SKM-1 (cell line): ENCODE measurements at regions not wholly inside any gene's neighbourhood (a gene's known extent, or its start where the extent isn't known, plus 50 kb on each side); places are given as distances from the start of the nearest gene placed in this dataset.

Experiments
- DNase-seq: peaks from one replicate; lab custom pipeline; 2025; ENCODE audit not compliant: unreplicated experiment; lab: John Stamatoyannopoulos, UW

GRCh38 chr5:155285706-155286105, 272.2 kb downstream of the KIF4B start:
- DNase-seq: no peak

- DNase-seq: no peak
Observed at GRCh38 chr5:155290937-155291336, 277.4 kb downstream of the KIF4B start.

GRCh38 chr5:155293605-155294178, 280.1 kb downstream of the KIF4B start:
- DNase-seq: no peak

- DNase-seq: no peak
Observed at GRCh38 chr5:155295111-155295510, 281.6 kb downstream of the KIF4B start.

- DNase-seq: no peak
Observed at GRCh38 chr5:155299386-155300005, 285.9 kb downstream of the KIF4B start.

GRCh38 chr5:155303120-155303519, 289.6 kb downstream of the KIF4B start:
- DNase-seq: peak; percentile 59

- no peak for DNase-seq
Observed at GRCh38 chr5:155307229-155307628, 293.7 kb downstream of the KIF4B start.

GRCh38 chr5:155308289-155308688, 294.7 kb downstream of the KIF4B start:
- DNase-seq: no peak

GRCh38 chr5:155309021-155309746, 295.6 kb downstream of the KIF4B start:
- DNase-seq: no peak

- no peak for DNase-seq
Observed at GRCh38 chr5:155311721-155312120, 298.2 kb downstream of the KIF4B start.

GRCh38 chr5:155313518-155313917, 300.0 kb downstream of the KIF4B start:
- DNase-seq: no peak

- no peak for DNase-seq
Observed at GRCh38 chr5:155316070-155316714, 302.6 kb downstream of the KIF4B start.

GRCh38 chr5:155332618-155333017, 319.1 kb downstream of the KIF4B start:
- DNase-seq: no peak

GRCh38 chr5:155342956-155343355, 329.4 kb downstream of the KIF4B start:
- no peak for DNase-seq

- DNase-seq: peak; percentile 16
Observed at GRCh38 chr5:155343468-155343867, 329.9 kb downstream of the KIF4B start.

GRCh38 chr5:155353231-155353630, 339.7 kb downstream of the KIF4B start:
- DNase-seq: no peak

GRCh38 chr5:155366096-155366495, 352.5 kb downstream of the KIF4B start:
- no peak for DNase-seq

GRCh38 chr5:155367841-155368240, 354.3 kb downstream of the KIF4B start:
- no peak for DNase-seq

- DNase-seq: no peak
Observed at GRCh38 chr5:155368490-155368889, 354.9 kb downstream of the KIF4B start.

- no peak for DNase-seq
Observed at GRCh38 chr5:155380480-155380879, 366.9 kb downstream of the KIF4B start.

GRCh38 chr5:155381654-155382053, 368.1 kb downstream of the KIF4B start:
- no peak for DNase-seq

GRCh38 chr5:155389498-155389897, 375.9 kb downstream of the KIF4B start:
- no peak for DNase-seq
